PC-3 (cell line): ENCODE measurements at regions not wholly inside any gene's neighbourhood (a gene's known extent, or its start where the extent isn't known, plus 50 kb on each side); places are given as distances from the start of the nearest gene placed in this dataset.

Experiments
- ATAC-seq: fragments of 200-7000 bp; cut with Tn5 transposase; 2 replicates; pipeline ENCODE4 v1.9.1; 2020; ENCODE audit warnings: mild to moderate bottlenecking, moderate library complexity
- BruUV-seq: library from RNA; stranded (reverse); fragments of 400-500 nt; replicated peaks from 2 replicates; lab custom pipeline; 2021; lab: Mats Ljungman, UMichigan
- CTCF ChIA-PET: fragments of 300-600 bp; sonication (Branson Sonifier 250); formaldehyde crosslinking; loops from one replicate; lab custom pipeline; 2022; ENCODE audit warnings: antibody characterized with exemption; lab: Charles Lee
- POLR2A ChIA-PET: fragments of 300-600 bp; sonication (Branson Sonifier 250); formaldehyde crosslinking; loops from one replicate; lab custom pipeline; 2022; ENCODE audit warnings: antibody characterized with exemption; ENCODE audit not compliant: unreplicated experiment; lab: Charles Lee
- DNase-seq: peaks from one replicate; pipeline ENCODE4 v3.0.0-alpha.2; 2015
- H2AFZ ChIP-seq: fragments of 300-600 bp; sonication (generic); 2 replicates; pipeline ENCODE4 v1.6.0; 2016; ENCODE audit warnings: antibody characterized with exemption, low read length
- H3F3A ChIP-seq: fragments of 300-600 bp; sonication (generic); one replicate; pipeline ENCODE4 v1.6.0; 2017; ENCODE audit warnings: antibody characterized with exemption, low read length, control low read depth, mild to moderate bottlenecking; ENCODE audit not compliant: unreplicated experiment
- H3K27ac ChIP-seq: fragments of 300-600 bp; sonication (generic); 2 replicates; pipeline ENCODE4 v1.5.1; 2016; ENCODE audit warnings: mild to moderate bottlenecking, low read length
- H3K27me3 ChIP-seq: fragments of 300-600 bp; sonication (generic); 2 replicates; pipeline ENCODE4 v1.6.1; 2016; ENCODE audit warnings: low read length, mixed read lengths
- H3K36me3 ChIP-seq: fragments of 300-600 bp; sonication (generic); 2 replicates; pipeline ENCODE4 v1.6.1; 2016; ENCODE audit warnings: low read depth, mixed run types, low read length, mixed read lengths
- H3K4me1 ChIP-seq: fragments of 300-600 bp; sonication (generic); 2 replicates; pipeline ENCODE4 v1.5.1; 2016; ENCODE audit warnings: low read length; ENCODE audit not compliant: insufficient read depth
- H3K4me2 ChIP-seq: fragments of 300-600 bp; sonication (generic); 2 replicates; pipeline ENCODE4 v1.6.0; 2016; ENCODE audit warnings: low read length
- H3K4me3 ChIP-seq: fragments of 300-600 bp; sonication (generic); 2 replicates; pipeline ENCODE4 v1.5.1; 2016; ENCODE audit warnings: mild to moderate bottlenecking, low read length, mixed read lengths
- H3K79me2 ChIP-seq: fragments of 300-600 bp; sonication (generic); 2 replicates; pipeline ENCODE4 v1.6.1; 2017; ENCODE audit warnings: low read length, mixed read lengths
- H3K9ac ChIP-seq: fragments of 300-600 bp; sonication (generic); 2 replicates; pipeline ENCODE4 v1.6.0; 2016; ENCODE audit warnings: mild to moderate bottlenecking, low read length
- H3K9me2 ChIP-seq: fragments of 300-600 bp; sonication (generic); replicated peaks from 2 replicates; pipeline ENCODE4 v1.6.1; 2016; ENCODE audit warnings: mixed run types, low read length, mixed read lengths
- H3K9me3 ChIP-seq: fragments of 300-600 bp; sonication (generic); 2 replicates; pipeline ENCODE4 v1.6.1; 2016; ENCODE audit warnings: low read length, mixed read lengths
- H4K20me1 ChIP-seq: fragments of 300-600 bp; sonication (generic); 2 replicates; pipeline ENCODE4 v1.6.1; 2016; ENCODE audit warnings: low read length, mixed read lengths
- EZH2 ChIP-seq: fragments of 300-600 bp; sonication (generic); IDR thresholded peaks from one replicate; pipeline ENCODE4 v1.6.1; 2017; ENCODE audit warnings: antibody characterized with exemption, mild to moderate bottlenecking, low read length; ENCODE audit not compliant: unreplicated experiment
- EZH2phosphoT487 ChIP-seq: fragments of 300-600 bp; sonication (generic); IDR thresholded peaks from 2 replicates; pipeline ENCODE4 v1.6.1; 2018; ENCODE audit warnings: mild to moderate bottlenecking, antibody characterized with exemption, low read length, borderline replicate concordance
- intact Hi-C: fragments of 100-400 bp; cut with micrococcal nuclease; formaldehyde crosslinking; loops from 2 replicates; pipeline ENCODE4 v1.9.0; 2023
- TF ChIP-seq, protein P1 (sequence below): fragments of 300-600 bp; sonication (generic); conservative IDR thresholded peaks from 2 replicates; pipeline ENCODE4 v1.5.1; 2017; ENCODE audit warnings: antibody characterized with exemption, low read depth, mild to moderate bottlenecking, low read length

DNA sequence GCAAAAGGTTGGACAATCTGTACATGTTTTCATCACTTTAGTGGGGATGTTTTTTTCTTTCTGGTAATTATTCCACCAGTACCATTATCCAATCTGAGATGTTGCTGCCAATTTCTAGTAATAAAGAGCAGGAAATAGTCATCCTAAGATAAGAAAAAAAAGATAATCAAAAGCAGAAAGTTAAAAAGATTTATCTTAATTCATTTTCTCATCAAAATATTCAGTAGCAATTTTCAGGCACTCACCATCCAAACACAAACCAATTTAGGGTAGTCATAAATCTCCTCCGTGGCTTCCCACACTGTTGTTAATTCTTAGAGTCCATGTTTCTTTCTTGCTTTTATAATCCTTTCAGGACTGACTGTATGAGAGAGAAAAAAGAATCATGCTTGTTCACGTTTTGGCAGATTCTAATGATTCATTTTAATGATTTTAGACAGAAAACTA is 263.7 kb upstream of the UGT8 start:
- ATAC-seq, result no peak
- H3K9me3 ChIP-seq, result no peaks in the 10 kb centered on the region
- H3F3A ChIP-seq, result no peaks in the 10 kb centered on the region
- H3K9me2 ChIP-seq, result no peaks in the 10 kb centered on the region
- TF ChIP-seq, protein P1, sequence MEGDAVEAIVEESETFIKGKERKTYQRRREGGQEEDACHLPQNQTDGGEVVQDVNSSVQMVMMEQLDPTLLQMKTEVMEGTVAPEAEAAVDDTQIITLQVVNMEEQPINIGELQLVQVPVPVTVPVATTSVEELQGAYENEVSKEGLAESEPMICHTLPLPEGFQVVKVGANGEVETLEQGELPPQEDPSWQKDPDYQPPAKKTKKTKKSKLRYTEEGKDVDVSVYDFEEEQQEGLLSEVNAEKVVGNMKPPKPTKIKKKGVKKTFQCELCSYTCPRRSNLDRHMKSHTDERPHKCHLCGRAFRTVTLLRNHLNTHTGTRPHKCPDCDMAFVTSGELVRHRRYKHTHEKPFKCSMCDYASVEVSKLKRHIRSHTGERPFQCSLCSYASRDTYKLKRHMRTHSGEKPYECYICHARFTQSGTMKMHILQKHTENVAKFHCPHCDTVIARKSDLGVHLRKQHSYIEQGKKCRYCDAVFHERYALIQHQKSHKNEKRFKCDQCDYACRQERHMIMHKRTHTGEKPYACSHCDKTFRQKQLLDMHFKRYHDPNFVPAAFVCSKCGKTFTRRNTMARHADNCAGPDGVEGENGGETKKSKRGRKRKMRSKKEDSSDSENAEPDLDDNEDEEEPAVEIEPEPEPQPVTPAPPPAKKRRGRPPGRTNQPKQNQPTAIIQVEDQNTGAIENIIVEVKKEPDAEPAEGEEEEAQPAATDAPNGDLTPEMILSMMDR, result no peak
- TF ChIP-seq EZH2phosphoT487 (no peak), EZH2 (no peak)
- H3K27ac ChIP-seq, result no peak overlapping the region
- ChIA-PET POLR2A (no interaction called here), CTCF (no interaction called here)
- no peaks in the 10 kb centered on the region for H3K79me2 ChIP-seq
- H3K4me1 ChIP-seq, result no peaks in the 10 kb centered on the region
- H3K4me3 ChIP-seq, result no peak overlapping the region
- DNase-seq, result no peak
- no peaks in the 10 kb centered on the region for H3K36me3 ChIP-seq
- H3K27me3 ChIP-seq, result no peaks in the 10 kb centered on the region
- H4K20me1 ChIP-seq, result no peaks in the 10 kb centered on the region
- H3K4me2 ChIP-seq, result no peak overlapping the region
- no TSS peak for BruUV-seq
- H2AFZ ChIP-seq, result no peak overlapping the region
- no peak overlapping the region for H3K9ac ChIP-seq
- intact Hi-C loops, result no loop called here

GRCh38 chr4:114335339-114335738 is 263.3 kb upstream of the UGT8 start:
- H3K4me2 ChIP-seq, result no peak overlapping the region
- H3K9me3 ChIP-seq, result no peaks in the 10 kb centered on the region
- H3K79me2 ChIP-seq, result no peaks in the 10 kb centered on the region
- no peaks in the 10 kb centered on the region for H3F3A ChIP-seq
- no peaks in the 10 kb centered on the region for H4K20me1 ChIP-seq
- H2AFZ ChIP-seq, result no peak overlapping the region
- no peak for DNase-seq
- H3K27me3 ChIP-seq, result no peaks in the 10 kb centered on the region
- no peak overlapping the region for H3K27ac ChIP-seq
- no peak overlapping the region for H3K4me3 ChIP-seq
- H3K9me2 ChIP-seq, result no peaks in the 10 kb centered on the region
- ChIA-PET POLR2A (no interaction called here), CTCF (no interaction called here)
- no peaks in the 10 kb centered on the region for H3K4me1 ChIP-seq
- intact Hi-C loops, result no loop called here
- no peaks in the 10 kb centered on the region for H3K36me3 ChIP-seq
- H3K9ac ChIP-seq, result no peak overlapping the region
- ATAC-seq, result no peak
- no TSS peak for BruUV-seq
- TF ChIP-seq, protein P1, result no peak
- TF ChIP-seq EZH2phosphoT487 (no peak), EZH2 (no peak)

- Histone ChIP-seq H3K4me2 (no peak overlapping the region), H3K9me3 (no peaks in the 10 kb centered on the region), H3K4me3 (no peak overlapping the region), H2AFZ (no peak overlapping the region), H3K9me2 (no peaks in the 10 kb centered on the region), H4K20me1 (no peaks in the 10 kb centered on the region), H3K79me2 (no peaks in the 10 kb centered on the region), H3K4me1 (no peaks in the 10 kb centered on the region), H3K9ac (no peak overlapping the region), H3F3A (no peaks in the 10 kb centered on the region), H3K27ac (no peak overlapping the region), H3K36me3 (no peaks in the 10 kb centered on the region), H3K27me3 (no peaks in the 10 kb centered on the region)
- intact Hi-C loops, result no loop called here
- ATAC-seq (no peak), DNase-seq (no peak)
- ChIA-PET CTCF (no interaction called here), POLR2A (no interaction called here)
- BruUV-seq, result no TSS peak
- TF ChIP-seq EZH2phosphoT487, result no peak
- TF ChIP-seq, protein P1, result no peak
- no peak for TF ChIP-seq EZH2
Measured at GRCh38 chr4:114343015-114343414, 255.6 kb upstream of the UGT8 start.
